Transverse colon (tissue), 4 donors: ENCODE measurements at regions not wholly inside any gene's neighbourhood (a gene's known extent, or its start where the extent isn't known, plus 50 kb on each side); places are given as distances from the start of the nearest gene placed in this dataset.

Experiments used
- DNase-seq: peaks from one replicate; pipeline ENCODE4 v3.0.0-alpha.2; 2019
- H3K27ac ChIP-seq, 4 donors: fragments of 200-600 bp; sonication (generic); 2 replicates each; pipeline ENCODE4 v1.5.1; 2016 to 2018; ENCODE audit warnings: inconsistent platforms in 4 of 4
- H3K27me3 ChIP-seq: fragments of 200-600 bp; sonication (generic); 2 replicates; pipeline ENCODE4 v1.5.1; 2017; ENCODE audit warnings: inconsistent platforms
- H3K36me3 ChIP-seq, 4 donors: fragments of 200-600 bp; sonication (generic); 2 replicates each; pipeline ENCODE4 v1.5.1; 2017 to 2019; ENCODE audit warnings: inconsistent platforms in 4 of 4
- H3K4me1 ChIP-seq, 4 donors: fragments of 200-600 bp; sonication (generic); 2 replicates each; pipeline ENCODE4 v1.5.1; 2017 to 2020; ENCODE audit warnings: inconsistent platforms in 4 of 4
- H3K4me3 ChIP-seq, 4 donors: fragments of 200-600 bp; sonication (generic); 1 replicate in 1 of 4; 2 replicates in 3 of 4; pipeline versions ENCODE4 v1.5.1 to v1.6.1; 2017 to 2019; ENCODE audit warnings: inconsistent platforms in 4 of 4
- H3K9me3 ChIP-seq, 2 donors: fragments of 200-600 bp; sonication (generic); 2 replicates each; pipeline ENCODE4 v1.5.1; 2017 to 2019; ENCODE audit warnings: inconsistent platforms in 2 of 2
- EP300 ChIP-seq: sonication (generic); formaldehyde crosslinking; IDR thresholded peaks from one replicate; pipeline ENCODE4 v1.6.1; 2017; ENCODE audit warnings: antibody characterized with exemption, low read depth
- POLR2A ChIP-seq: fragments of 450-650 bp; IDR thresholded peaks from one replicate; pipeline ENCODE4 v1.6.1; 2016; ENCODE audit warnings: antibody characterized with exemption, mild to moderate bottlenecking, moderate library complexity
- POLR2AphosphoS5 ChIP-seq, 3 donors: sonication (generic); formaldehyde crosslinking; IDR thresholded peaks; one replicate each; pipeline ENCODE4 v1.6.1; 2016; ENCODE audit warnings: antibody characterized with exemption in 3 of 3
- WGBS, 2 donors: methylation state at CpG; one replicate each; pipeline ENCODE4 v1.1.5; 2018; ENCODE audit warnings: low coverage in 1 of 2; 5-methylcytosine and 5-hydroxymethylcytosine counted together
- in situ Hi-C, 4 donors: fragments of 200-750 bp; cut with MboI; loops; one replicate each; pipeline versions ENCODE4 v1.15.0 to v1.15.1; 2017; ENCODE audit warnings: low sequenced_read_pairs in 3 of 4, low pct_ligation_motif_present in 1 of 4, low pct_unique_long_range_greater_than_20kb in 1 of 4
- intact Hi-C: fragments of 100-400 bp; cut with DNase I; formaldehyde crosslinking; loops from one replicate; pipeline ENCODE4 v1.15.1; 2023; ENCODE audit warnings: low total_unique reads
- TF ChIP-seq, protein P1 (sequence below), 5 experiments: fragments of 200-600 bp in 3 of 5; fragments of 450-650 bp in 2 of 5; sonication (generic) in 3 of 5; IDR thresholded peaks; 1 replicate in 2 of 5; 2 replicates in 3 of 5; pipeline ENCODE4 v1.5.1; 2016 to 2017; ENCODE audit warnings: antibody characterized with exemption in 5 of 5, inconsistent platforms in 3 of 5, mild to moderate bottlenecking in 2 of 5, moderate library complexity in 1 of 5

DNA sequence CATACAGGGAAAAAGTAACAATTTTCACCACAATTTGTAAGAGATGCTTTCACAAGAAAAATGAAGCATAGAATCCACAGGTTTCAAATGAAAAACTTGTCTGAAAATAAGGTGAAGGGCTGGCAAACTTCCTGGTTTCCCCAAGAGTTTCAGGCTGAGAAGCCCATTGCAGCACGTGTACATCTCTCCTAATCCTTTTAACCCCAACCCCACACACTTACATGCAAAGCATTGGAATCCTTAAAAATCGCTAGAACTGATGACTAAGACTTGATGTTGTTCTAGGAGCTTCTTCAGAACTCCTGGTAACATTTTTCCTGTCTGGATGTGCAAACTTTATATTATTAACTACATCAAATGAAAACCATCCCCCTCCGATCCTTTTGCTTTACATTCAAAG lies 317.8 kb upstream of the RGMB start:
- TF ChIP-seq POLR2AphosphoS5 (IDR thresholded peaks at IDR 0.05): no peak
- no peak for TF ChIP-seq POLR2A
- no peak for TF ChIP-seq EP300
- intact Hi-C loops (no loop called here), in situ Hi-C loops (no loop called here)
- Histone ChIP-seq H3K27me3 (no peaks in the 10 kb centered on the region), H3K9me3 (no peaks in the 10 kb centered on the region), H3K27ac (no peak overlapping the region), H3K36me3 (no peaks in the 10 kb centered on the region), H3K4me1 (no peaks in the 10 kb centered on the region), H3K4me3 (no peak overlapping the region)
- 60 to 63% methylated on average over 3 of the region's 3 CpGs for WGBS, 2 donors
- DNase-seq: no peak

DNA sequence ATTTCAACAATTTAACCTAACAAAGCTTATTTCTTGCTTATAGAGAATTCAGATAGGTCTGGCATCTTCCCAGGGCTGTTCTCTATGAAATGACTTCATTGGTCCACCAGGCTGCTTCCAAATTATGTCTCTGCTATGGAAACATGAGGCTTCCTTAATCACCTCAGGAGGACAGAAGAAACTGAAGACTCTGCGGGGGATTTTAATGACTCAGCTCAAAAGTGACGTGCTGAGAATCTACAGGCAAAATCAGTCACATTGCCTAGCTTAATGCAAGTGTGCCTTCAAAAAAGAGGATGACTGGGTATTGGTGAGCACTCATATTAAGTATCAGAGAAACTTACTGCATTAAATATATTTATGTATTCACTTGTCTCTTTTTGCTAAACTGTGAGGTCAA lies 315.5 kb upstream of the RGMB start:
- no peak overlapping the region for H3K4me3 ChIP-seq
- in situ Hi-C loops (no loop called here), intact Hi-C loops (no loop called here)
- TF ChIP-seq POLR2A: no peak
- TF ChIP-seq EP300: no peak
- TF ChIP-seq, protein P1, sequence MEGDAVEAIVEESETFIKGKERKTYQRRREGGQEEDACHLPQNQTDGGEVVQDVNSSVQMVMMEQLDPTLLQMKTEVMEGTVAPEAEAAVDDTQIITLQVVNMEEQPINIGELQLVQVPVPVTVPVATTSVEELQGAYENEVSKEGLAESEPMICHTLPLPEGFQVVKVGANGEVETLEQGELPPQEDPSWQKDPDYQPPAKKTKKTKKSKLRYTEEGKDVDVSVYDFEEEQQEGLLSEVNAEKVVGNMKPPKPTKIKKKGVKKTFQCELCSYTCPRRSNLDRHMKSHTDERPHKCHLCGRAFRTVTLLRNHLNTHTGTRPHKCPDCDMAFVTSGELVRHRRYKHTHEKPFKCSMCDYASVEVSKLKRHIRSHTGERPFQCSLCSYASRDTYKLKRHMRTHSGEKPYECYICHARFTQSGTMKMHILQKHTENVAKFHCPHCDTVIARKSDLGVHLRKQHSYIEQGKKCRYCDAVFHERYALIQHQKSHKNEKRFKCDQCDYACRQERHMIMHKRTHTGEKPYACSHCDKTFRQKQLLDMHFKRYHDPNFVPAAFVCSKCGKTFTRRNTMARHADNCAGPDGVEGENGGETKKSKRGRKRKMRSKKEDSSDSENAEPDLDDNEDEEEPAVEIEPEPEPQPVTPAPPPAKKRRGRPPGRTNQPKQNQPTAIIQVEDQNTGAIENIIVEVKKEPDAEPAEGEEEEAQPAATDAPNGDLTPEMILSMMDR (IDR thresholded peaks at IDR 0.05): no peak
- no peak for TF ChIP-seq POLR2AphosphoS5 (IDR thresholded peaks at IDR 0.05)
- H3K27ac ChIP-seq: no peak overlapping the region
- WGBS, 2 donors: 75 to 79% methylated on average over 2 of the region's 2 CpGs
- H3K9me3 ChIP-seq: no peaks in the 10 kb centered on the region
- H3K4me1 ChIP-seq: no peaks in the 10 kb centered on the region
- no peak for DNase-seq
- no peaks in the 10 kb centered on the region for H3K36me3 ChIP-seq
- H3K27me3 ChIP-seq: no peaks in the 10 kb centered on the region

DNA sequence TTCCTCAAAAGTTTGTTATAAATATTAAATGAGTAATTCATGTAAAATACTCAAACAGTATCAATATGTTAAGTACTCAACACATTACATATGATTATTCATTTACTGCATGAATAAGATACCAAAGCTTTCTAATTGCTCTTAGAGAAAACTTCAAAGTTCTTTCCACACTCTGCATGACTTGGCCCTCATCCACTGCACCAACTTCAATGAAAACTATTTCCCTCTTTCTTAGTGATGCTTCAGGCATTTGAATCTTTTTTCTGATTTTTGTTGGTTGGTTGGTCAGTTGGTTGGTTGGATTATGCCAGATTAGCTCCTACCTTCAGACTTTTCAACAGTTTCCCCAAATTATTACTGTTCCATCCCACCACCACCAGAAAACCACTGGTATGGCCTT lies 314.7 kb upstream of the RGMB start:
- H3K4me3 ChIP-seq: no peak overlapping the region
- no peak overlapping the region for H3K27ac ChIP-seq
- TF ChIP-seq, protein P1 (IDR thresholded peaks at IDR 0.05): no peak
- no peak for TF ChIP-seq POLR2A
- TF ChIP-seq EP300: no peak
- TF ChIP-seq POLR2AphosphoS5 (IDR thresholded peaks at IDR 0.05): no peak
- no peaks in the 10 kb centered on the region for H3K4me1 ChIP-seq
- in situ Hi-C loops (no loop called here), intact Hi-C loops (no loop called here)
- no peaks in the 10 kb centered on the region for H3K36me3 ChIP-seq
- H3K27me3 ChIP-seq: no peaks in the 10 kb centered on the region
- no peak for DNase-seq
- H3K9me3 ChIP-seq: no peaks in the 10 kb centered on the region

DNA sequence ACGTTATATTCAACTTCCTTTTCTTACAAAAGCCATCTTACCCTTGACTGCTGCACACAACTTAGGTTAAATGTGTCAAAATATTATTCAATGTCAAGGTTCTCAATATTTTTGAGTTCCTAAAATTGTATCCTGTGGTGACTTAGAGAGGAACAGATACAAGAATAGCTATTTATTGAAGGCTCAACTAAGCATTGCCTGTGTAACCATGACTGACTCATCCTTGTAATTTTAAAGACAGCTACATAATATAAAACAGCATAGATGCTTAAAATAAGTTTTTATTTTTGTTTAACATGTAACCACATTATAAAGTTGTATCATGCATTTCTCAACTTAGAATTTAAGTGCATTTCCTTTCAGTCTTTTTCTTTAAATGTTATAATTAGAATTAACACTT lies 312.9 kb upstream of the RGMB start:
- Histone ChIP-seq H3K36me3 (no peaks in the 10 kb centered on the region), H3K4me1 (no peaks in the 10 kb centered on the region), H3K9me3 (no peaks in the 10 kb centered on the region), H3K27me3 (no peaks in the 10 kb centered on the region), H3K4me3 (no peak overlapping the region), H3K27ac (no peak overlapping the region)
- in situ Hi-C loops: no loop called here
- intact Hi-C loops: no loop called here
- WGBS, 2 donors: 50 to 57% methylated on average over 1 of the region's 1 CpG
- no peak for DNase-seq
- TF ChIP-seq, protein P1 (IDR thresholded peaks at IDR 0.05): no peak
- TF ChIP-seq POLR2AphosphoS5 (IDR thresholded peaks at IDR 0.05) (no peak), POLR2A (no peak), EP300 (no peak)

DNA sequence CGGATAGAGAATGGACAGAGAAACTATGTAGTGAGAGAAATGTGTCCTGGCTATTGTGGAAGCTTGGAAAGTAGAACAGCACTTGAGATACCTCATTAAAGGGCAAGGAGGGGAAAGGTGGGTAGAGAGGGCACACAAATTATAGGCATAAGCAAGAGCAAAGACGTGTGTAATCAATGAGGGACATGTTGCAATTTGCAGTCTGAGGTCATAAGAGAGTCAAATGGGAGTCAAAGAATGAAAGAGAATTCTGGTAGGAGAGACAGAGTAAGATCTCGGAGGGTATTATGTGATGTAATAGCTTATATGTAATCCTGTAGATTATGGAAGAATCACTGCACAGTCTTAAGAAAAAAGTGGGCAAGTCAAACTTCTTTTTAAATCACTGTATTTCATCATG lies 312.0 kb upstream of the RGMB start:
- intact Hi-C loops (no loop called here), in situ Hi-C loops (no loop called here)
- TF ChIP-seq EP300: no peak
- TF ChIP-seq, protein P1 (IDR thresholded peaks at IDR 0.05): no peak
- TF ChIP-seq POLR2AphosphoS5 (IDR thresholded peaks at IDR 0.05): no peak
- no peak for TF ChIP-seq POLR2A
- no peaks in the 10 kb centered on the region for H3K9me3 ChIP-seq
- 81 to 85% methylated on average over 3 of the region's 3 CpGs for WGBS, 2 donors
- no peaks in the 10 kb centered on the region for H3K4me1 ChIP-seq
- H3K4me3 ChIP-seq: no peak overlapping the region
- no peaks in the 10 kb centered on the region for H3K36me3 ChIP-seq
- H3K27me3 ChIP-seq: no peaks in the 10 kb centered on the region
- DNase-seq: no peak
- H3K27ac ChIP-seq: no peak overlapping the region
